ENCODE measurements at regions not wholly inside any gene's neighbourhood (a gene's known extent, or its start where the extent isn't known, plus 50 kb on each side); places are given as distances from the start of the nearest gene placed in this dataset.

DNA sequence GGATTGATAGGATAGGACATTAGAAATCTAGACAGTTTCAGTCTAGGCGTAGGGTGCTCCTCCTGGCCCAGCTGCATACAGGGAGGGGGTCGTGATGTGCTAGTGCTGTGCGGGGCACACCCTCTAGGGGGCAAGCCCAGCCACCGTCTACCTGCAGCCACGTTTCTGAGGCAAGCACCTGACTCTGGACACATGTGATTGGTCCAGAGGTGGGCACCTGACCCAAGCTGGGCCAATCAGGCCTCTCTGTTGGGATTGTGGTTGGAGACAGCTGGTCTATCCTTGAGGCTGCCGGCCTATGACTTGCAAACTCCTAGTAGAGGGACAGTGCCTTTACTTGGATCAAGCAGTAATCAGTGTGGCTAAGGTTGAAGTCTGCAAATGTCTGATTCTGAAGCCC, 317.1 kb downstream of the BMP7 start:
- no peak for DNase-seq (ENCODE audit: low read depth in 2 of 3, low spot score in 2 of 3)

DNA sequence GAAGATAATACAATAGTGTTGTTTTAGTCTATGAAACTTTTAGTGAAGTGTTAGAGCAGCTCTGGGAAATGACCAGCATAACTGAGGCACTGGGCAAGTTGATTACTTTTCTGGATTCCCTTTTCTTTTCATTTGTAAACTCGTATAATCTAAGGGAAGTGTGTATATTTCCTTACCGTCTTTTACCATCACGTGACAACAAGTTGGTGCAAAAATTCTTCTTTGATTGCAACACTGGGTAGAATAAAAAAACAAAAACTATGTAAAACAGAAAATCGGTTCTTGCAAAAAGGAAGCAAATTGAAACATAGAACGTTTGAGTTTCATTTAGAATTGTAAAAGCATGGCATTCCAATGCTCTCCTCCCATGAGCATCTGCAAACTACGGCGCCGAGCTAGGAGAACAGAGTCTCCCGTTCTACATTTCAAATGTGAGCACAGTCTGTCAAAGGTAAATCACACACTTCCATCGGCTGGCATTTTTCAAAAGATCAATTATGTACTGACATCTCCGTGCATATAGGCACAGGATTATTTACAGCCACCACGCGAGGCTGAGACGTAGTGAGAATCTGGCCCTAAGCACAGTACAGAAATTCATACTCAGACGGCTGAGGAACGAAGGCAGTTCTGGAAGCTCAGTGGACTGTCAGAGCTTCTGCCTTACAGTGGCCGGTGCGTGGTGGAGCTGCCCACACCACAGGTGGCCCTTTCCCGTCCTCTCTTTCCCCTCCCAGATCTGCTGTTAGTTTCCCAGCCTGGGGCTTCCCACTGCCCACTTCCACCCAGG, 314.0 kb downstream of the BMP7 start:
- no peak for DNase-seq (ENCODE audit: low read depth in 2 of 3, low spot score in 2 of 3)

DNA sequence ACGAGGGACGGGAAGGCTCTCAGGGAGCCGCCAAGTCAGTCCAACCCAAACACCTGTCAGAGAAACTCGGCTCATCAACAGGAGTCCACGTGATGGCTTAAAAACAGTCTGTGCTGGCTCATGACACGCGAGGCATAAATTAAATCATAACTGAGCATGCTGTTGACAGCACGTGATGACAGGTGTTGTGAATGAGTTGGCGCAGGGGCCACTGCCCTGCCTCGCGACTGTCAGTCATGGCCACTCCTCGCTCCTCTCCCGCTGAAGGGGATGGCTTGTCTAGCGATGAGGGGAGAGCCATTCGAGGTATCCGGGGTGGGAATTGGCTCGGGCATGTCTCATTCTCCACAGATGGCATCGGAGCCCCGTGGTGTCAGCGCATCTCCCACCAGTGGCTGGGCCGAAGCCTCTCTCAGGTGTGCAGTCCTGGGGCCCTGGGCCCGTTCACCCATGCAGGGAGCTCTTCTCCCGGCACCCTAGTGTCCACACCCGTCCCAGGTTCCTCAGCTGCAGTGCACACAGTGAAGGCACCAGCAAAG, 313.3 kb downstream of the BMP7 start:
- DNase-seq (ENCODE audit: low read depth in 2 of 3, low spot score in 2 of 3) = no peak

DNA sequence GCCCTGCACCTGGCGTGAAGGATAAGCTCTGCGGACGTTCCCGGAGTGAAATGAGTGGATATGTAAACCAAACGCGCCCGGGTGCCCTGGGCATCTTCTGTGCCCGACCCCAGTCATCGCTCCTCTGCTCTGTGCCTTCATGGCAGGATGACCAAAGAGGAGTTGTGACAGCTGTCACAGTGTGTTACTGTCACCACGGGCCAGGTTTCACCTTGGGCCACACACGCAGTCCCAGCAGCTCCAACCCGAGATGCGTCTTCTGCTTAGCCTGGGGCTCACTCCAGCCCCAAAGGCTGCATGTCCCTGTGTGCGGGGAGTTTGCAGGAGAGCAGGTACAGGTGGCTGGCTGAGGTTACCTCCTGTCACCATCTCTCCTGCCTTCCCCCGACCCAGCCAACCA, 311.6 kb downstream of the BMP7 start:
- DNase-seq (ENCODE audit: low read depth in 2 of 3, low spot score in 2 of 3) = no peak

DNA sequence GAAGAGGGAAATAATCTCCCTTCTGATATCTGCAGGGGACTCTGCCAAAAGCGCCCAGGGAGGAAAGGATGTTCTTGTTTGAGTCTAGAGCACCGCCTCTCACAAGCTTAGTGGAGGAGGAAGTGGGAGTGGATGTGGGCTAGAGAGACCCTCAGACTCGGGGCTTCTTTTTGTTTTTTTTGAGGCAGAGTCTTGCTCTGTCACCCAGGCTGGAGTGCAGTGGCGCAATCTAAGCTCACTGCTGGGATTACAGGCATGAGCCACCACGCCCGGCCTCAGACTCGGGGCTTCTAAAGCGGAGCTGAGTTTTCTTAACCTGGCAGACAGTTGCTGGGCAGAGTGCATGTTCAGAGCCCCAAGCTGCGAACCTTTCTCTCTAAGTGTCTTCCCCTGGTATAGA, 310.8 kb downstream of the BMP7 start:
- no peak for DNase-seq (ENCODE audit: low read depth in 2 of 3, low spot score in 2 of 3)

DNA sequence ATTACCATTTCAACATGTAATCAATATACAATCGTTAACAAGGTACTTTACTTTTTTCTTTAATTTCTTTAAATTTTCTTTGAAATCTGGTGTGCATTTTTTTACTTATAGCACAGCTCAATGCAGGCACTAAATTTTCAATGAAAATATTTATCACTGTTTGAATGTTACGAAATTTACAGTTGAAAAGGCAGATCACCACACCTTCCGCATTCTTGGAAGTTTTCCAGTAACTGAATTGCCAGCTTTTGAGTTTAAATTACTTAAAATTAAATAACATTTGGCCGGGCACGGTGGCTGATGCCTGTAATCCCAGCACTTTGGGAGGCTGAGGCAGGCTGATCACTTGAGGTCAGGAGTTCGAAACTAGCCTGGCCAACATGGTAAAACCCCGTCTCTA, 309.9 kb downstream of the BMP7 start:
- DNase-seq (ENCODE audit: low read depth in 2 of 3, low spot score in 2 of 3) = no peak

DNA sequence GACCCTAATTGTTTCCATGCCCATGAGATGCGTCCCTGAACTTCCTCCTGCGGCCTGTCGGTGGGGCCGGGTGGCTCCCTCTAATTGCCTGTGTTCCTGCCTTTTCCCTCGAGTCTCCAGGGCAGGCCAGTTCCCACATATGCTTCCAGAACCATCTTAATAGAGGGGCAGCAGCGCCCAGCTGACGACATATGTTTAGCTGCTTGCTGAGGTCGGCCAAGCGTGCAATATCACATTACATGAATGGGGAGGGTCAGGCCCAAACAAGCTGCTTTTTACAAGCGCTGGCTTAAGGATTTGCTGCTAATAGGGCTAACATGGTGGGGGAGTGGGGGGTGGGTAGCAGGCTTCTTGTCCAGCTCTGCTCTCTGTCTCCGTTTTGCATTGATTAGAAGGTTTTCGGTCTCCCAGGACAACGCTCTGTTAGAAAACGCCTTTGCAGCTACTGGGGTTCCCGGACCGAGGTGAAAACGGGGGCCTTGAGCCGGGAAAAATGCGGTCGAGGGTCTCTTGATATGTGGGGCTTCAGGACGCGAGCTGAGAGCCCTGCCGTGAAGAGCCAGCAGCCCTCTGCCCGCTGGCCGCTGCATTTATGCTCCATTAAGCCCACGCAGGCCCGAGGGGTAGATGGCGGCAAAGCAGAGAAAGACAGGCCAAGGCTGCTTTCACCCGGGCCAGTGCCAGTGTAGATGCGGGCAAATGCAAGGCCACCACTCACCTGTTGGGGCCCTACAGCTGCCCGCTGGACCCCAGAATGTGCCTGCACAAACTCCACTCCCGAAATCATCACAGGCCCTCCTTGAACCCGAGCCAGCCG, 308.5 kb downstream of the BMP7 start:
- no peak for DNase-seq (ENCODE audit: low read depth in 2 of 3, low spot score in 2 of 3)

DNA sequence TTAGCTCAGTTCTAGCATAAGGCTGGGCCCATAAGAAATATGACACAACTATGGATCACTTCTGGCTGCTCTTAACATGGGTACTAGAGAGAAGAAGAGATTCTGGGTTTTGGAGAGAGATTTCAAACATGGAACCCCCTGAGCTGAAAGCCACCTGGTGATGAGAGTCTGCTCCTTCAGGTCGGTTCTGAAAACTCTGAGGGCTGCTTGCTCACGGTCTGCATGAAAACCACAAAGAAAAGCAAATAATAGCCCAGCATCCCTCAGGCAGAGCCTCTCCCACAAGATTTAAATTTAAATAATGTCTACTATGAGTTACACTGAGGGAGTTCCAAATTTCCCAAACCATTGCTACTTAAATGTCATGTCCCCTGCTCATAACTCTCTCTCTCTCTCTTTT, 301.5 kb downstream of the BMP7 start:
- no peak for DNase-seq (ENCODE audit: low read depth in 2 of 3, low spot score in 2 of 3)

DNA sequence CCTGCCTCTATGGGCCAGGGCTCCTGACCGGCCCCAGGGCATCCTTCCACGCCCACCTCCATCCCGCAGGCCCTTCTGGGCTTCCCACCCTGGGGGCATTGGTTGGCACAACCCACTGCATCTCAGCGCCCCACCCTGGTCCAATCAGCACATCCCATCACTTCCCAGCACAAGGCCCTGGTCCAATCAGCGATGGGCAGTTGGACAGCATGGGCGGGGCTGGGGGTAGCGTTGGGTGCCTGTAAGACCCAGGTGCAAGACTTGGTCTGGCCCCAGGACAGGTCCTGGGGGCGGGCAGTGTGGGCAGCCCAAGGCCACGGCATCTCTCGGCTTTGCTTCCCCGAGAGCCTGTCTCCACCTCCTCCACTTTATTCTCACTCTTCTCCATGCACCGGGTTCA, 298.5 kb downstream of the BMP7 start:
- no peak for DNase-seq (ENCODE audit: low read depth in 2 of 3, low spot score in 2 of 3)

DNA sequence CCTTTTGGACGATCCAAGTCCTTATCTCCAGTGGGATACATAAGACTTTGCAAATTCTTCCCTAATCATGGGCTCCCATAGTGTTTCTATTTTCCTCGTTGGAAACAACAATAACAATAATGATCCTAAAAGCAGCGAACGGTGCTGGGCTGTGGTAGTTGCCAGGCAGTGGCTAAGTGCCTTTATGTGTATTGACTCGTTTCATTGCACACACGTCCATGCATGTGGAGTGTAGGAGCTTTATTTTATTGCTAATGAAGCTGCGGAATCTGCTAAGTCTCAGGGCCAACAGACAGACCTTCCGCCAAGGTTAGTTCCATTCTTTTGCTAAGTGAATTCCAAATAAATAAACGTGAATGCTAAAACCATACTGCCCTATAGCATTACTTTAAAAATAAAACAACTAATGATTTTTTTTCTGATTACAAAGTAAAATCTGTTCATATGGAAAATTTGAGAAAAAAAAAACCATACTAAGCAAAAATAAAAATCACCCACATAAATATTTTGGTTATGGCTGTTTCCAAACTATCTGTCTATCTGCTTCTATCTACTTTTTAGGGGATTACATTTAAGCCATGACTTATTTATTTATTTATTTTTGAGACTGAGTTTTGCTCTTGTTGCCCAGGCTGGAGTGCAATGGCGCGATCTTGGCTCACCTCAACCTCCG, 297.9 kb downstream of the BMP7 start:
- no peak for DNase-seq (ENCODE audit: low read depth in 2 of 3, low spot score in 2 of 3)

DNA sequence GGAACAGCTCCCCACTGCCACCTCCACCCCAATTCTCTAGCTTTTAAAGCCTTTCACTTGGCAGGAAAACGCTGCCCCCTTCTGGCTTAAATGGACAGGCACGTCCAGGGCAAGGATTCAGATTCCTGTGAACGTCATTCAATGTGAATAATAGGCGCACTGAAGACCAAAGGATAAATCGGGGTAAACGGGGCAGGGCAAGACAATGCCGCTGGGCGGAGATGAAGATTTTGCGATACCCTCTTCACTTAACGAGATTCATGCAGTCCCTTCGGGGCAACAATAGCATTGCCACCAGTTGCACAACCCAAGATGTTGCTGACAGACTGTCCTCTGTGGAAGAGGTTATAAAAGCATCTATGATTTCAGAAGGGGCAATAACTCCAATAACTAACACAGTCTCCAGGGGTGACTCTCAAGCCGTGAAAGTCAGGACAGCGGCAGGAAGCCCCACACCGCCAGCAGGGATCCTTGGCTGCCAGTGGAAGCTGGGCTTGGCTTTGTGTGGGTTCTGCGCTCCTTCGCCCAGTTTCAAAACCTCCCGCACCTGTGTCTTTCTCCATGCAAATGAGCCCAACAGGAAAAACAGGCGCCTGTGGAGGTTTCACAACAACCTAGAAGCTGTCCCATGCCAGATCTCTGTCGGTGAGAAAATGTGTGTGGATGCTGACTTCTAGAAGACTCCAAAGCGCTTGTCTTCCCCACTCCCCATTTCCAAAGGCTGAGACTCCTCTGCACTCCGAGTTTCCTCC, 291.8 kb downstream of the BMP7 start:
- DNase-seq (ENCODE audit: low read depth in 2 of 3, low spot score in 2 of 3) = peak in 2 of 3 donors; percentile 9 to 45

DNA sequence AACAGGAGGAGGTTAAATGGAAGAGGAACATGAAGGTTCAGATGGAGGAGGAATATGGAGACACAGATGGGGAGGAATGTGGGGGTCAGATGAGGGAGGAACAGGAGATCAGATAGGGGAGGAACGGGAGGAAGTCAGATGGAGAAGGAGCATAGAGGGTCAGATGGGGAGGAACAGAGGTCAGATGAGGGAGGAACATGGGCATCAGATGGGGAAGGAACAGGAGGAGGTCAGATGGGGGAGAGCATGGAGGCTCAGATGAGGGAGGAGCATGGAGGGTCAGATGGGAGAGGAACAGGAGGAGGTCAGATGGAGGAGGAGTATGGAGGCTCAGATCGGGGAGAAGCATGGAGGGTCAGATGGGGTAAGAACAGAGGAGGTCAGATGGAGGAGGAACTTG, 290.6 kb downstream of the BMP7 start:
- no peak for DNase-seq (ENCODE audit: low read depth in 2 of 3, low spot score in 2 of 3)

DNA sequence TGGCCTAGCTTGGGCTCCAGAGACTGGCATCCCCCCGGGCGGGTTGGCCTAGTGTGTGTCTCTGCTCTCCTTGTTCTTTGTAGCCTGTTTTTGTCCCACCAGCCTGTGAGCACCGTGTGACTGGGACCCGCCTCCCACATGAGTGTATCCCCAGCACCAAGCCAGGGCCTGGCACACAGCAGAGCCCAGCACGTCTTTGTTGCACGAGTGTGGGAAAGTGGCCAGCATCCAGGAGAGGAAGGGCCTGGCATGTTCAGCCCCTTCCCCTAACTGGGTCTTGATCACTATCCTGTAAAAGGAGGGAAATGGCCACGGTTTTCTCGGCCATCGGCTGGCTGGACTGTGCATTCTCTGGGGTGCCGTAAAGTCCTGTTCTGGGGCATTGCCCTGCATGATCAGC, 290.1 kb downstream of the BMP7 start:
- no peak for DNase-seq (ENCODE audit: low read depth in 2 of 3, low spot score in 2 of 3)

DNA sequence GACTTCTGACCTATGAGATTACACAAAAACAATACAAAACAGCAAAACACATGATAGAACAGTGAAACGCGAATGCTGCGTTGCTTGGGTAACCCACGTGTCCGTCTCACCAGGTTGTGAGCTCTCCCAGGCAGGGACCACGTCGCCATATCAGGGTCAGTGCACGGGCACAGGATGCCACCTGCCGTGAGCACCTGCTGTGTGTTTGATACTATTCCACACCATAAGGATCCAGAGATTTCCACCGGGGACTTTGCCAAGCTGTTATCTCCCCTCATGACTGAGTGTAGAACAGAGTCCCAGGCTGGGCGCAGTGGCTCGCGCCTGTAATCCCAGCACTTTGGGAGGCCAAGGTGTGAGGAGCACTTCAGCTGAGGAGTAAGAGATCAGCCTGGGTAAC, 288.0 kb downstream of the BMP7 start:
- no peak for DNase-seq (ENCODE audit: low read depth in 2 of 3, low spot score in 2 of 3)

DNA sequence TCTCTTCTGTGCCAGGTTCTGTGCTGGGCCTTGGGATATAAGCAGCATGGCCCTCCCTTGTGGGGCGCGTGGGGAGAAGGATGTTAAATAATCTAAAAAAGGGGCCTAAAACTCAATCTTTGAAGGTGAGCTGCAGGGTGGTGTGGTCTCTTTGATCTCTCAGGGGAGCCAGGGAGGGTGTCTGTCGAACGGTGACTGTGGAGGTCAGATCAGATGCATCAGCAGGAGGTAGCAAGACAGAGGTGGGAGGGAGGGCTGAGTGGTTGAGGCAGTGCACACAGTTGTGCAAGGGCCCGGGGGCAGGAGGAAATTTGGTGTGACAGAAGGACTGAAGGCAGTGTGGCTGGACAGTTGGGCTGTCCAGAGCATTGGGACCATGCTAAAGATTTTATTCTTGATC, 287.3 kb downstream of the BMP7 start:
- DNase-seq (ENCODE audit: low read depth in 2 of 3, low spot score in 2 of 3) = no peak

DNA sequence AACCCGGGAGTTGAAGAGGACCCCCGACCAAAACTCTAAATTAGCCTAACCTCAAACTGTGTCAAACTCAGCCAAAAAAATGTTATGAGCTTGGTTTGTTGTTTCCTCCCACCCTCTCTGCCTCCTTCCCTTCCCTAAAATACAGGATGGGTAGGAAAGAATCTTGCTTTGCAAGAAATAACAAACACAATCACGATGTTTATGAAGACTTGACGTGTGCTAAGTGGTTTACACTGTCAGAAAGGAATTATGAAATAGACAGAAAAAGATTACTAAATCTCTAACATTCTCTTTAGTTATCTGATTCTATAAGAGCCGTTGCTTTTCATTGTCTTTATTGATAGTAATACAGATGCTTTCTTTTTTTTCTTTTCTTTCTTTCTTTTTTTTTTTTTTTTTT, 285.1 kb downstream of the BMP7 start:
- DNase-seq (ENCODE audit: low read depth in 2 of 3, low spot score in 2 of 3) = no peak

DNA sequence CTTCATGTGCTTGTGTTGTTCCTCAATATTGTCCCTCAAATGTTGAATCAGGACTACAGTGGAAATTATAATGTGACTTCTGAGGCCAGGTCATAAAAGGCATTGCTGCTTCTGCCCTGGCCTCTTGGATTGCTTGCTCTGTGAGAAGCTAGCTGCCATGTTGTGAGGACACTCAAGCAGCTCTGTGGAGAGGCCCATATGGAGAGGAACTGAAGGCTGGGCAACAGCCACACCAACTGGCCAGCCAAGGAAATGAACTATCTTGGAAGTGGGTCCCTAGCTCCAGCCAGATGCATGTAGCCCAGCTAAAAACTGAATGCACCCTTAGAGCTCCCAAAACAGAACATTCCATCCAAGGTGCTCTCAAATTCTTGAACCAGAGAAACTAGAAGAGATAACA, 282.6 kb downstream of the BMP7 start:
- no peak for DNase-seq (ENCODE audit: low read depth in 2 of 3, low spot score in 2 of 3)

DNA sequence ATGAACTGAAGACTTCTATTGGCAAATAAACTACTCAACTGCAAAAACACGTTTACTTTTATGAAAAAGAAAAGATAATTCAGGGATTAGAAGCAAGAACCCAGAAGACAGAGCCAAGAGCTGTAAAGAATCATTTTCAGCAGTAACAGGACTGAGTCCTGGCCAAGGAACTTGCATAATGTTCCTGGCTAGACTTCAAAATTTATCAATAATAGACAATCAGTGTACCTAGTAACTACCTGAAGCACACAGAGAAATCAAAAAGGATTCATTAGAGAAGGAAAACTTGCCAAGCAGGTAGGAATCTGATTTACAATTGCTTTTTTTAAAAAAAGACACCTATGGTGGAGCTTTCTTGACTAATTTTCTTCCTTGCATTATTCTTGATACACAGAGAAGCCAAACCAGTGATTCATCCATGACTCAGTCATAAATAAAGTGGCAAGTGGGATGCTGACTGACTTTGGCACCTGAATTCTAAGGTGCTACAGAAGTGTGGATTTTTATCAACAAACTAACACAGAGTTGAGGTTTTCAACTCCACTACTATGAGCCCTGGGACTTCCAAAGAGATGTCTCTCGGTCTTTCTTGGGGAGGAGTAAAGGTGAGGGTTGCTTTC, 281.3 kb downstream of the BMP7 start:
- no peak for DNase-seq (ENCODE audit: low read depth in 2 of 3, low spot score in 2 of 3)

DNA sequence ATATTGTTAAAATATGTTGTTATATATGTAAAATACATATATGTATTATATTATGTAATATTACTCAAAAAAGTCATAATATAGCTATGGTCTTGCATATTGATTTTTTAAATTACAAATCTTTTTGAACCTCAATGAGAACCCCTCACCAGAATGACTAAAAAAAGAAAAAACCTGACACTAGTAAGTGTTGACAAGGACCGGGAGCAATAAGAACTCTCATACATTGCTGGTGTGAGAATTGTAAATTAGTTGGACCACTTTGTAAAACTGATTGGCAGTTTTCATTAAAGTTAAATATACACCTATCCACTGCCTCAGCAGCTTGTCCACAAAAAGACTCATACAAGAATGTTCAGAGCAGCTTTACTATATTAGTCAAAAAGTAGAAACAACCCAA, 280.0 kb downstream of the BMP7 start:
- DNase-seq (ENCODE audit: low read depth in 2 of 3, low spot score in 2 of 3) = no peak
